ENCODE measurements at regions not wholly inside any gene's neighbourhood (a gene's known extent, or its start where the extent isn't known, plus 50 kb on each side); places are given as distances from the start of the nearest gene placed in this dataset.
"Not testable (repeated sequence)": the region's sequence is repeated elsewhere in the genome, so short reads cannot be mapped to it uniquely, and the experiment has no call there.

GRCh38 chr16:18263046-18263445, 73.5 kb downstream of the NPIPA8 start:
- not testable (repeated sequence) for DNase-seq

DNA sequence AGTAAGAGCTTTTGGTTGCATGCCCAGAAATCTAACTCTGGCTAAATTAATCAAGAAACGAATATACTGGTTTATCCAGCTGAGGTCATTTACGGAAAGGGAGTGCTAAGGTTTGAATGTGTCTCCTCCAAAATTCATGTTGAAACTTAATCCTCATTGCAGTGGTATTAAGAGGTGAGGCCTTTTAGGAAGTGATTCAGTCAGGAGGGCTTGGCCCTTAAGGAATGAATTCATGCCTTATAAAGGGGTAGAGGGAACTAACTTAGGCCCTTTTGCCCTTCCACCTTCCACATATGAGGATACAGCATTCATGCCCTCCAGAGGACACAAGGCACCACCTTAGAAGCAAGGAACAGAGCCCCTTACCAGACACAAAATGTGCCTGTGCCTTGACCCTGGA, 74.7 kb downstream of the NPIPA8 start:
- DNase-seq = not testable (repeated sequence)

DNA sequence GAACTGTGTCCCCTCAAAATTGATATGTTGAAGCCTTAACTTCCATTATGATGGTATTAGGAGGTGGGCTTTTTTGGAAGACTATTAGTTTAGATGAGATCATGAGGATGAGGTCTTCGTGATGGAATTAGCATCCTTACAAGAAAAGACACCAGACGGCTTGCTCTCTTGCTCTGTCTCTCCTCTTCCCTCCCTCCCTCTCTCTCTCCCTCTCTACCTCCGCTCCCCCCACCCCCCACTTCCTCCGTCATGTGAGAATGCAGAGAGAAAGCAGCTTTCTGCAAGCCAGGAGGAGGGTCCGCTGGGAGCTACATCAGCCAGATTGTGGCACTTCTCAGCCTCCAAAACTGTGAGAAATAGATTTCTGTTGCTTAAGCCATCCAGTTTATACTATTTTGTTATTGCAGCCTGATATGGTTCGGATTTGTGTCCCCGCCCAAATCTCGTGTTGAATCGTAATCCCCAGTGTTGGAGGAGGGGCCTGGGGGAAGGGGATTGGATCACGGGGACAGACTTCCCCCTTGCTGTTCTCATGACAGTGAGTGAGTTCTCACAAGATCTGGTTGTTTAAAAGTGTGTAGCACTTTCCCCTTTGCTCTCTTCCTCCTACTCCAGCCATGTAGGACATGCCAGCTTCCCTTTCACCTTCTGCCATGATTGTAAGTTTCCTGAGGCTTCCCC, 76.9 kb downstream of the NPIPA8 start:
- DNase-seq = not testable (repeated sequence)

- not testable (repeated sequence) for DNase-seq
These were observed 83.6 kb downstream of the NPIPA8 start for GRCh38 chr16:18252943-18253342.

- DNase-seq = not testable (repeated sequence)
These were observed 106.0 kb downstream of the NPIPA8 start for GRCh38 chr16:18230505-18230904.

DNA sequence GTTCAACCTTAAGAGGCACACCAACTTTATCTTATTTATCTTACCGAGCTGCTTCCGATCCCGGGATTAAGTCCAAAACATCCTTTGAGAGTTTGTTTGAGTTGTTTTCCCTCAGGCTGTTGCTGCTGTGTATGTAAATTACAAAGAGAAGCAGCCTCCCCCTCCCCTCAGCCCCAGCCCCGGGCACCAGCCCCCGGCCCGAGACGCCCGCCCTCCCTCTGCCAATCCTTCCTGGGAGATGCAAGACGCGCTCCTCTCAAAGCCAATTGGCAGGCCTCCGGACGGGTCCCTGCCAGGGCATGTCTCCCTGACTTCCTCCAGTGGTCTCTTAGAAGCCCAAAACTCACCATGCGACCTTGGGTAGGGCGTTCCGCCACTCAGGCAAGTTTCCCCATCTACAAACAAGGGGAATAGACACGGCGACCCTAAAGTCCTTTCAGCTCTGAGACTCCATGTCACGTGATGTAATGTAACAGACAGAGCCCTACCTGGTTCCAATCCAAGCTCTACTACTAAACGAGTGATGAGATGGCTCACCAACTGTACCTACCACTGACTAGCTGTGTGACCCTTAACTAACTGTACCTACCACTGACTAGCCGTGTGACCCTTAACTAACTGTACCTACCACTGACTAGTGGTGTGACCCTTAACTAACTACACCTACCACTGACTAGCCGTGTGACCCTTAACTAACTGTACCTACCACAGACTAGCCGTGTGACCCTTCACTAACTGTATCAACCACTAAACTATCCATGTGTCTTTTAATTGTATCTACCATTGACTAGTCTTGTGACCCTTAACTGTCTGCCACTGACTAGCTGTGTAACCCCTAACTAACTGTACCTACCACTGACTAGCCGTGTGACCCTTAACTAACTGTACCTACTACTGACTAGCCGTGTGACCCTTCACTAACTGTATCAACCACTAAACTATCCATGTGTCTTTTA, 114.2 kb downstream of the NPIPA8 start:
- not testable (repeated sequence) for DNase-seq

- DNase-seq = not testable (repeated sequence)
These were observed 118.8 kb downstream of the NPIPA8 start for GRCh38 chr16:18217741-18218140.

GRCh38 chr16:18216814-18217213, 119.7 kb downstream of the NPIPA8 start:
- DNase-seq = not testable (repeated sequence)

GRCh38 chr16:18213810-18214209, 122.7 kb downstream of the NPIPA8 start:
- DNase-seq = not testable (repeated sequence)

GRCh38 chr16:18211505-18211904, 125.0 kb downstream of the NPIPA8 start:
- not testable (repeated sequence) for DNase-seq

- DNase-seq = not testable (repeated sequence)
These were observed 131.8 kb downstream of the NPIPA8 start for GRCh38 chr16:18204786-18205185.

DNA sequence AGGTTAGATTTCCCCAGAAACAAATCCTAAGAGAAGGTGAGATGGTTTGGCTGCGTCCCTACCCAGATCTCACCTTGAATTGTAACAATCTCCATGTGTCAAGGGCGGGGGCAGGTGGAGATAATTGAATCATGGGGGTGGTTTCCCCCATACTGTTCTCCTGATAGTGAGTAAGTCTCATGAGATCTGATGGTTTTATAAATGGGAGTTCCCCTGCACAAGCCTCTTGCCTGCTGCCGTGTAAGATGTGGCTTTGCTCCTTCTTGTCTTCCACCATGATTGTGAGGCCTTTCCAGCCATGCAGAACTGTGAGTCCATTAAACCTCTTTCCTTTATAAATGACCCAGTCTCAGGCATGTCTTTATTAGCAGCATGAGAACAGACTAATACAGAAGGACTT, 132.2 kb downstream of the NPIPA8 start:
- not testable (repeated sequence) for DNase-seq

GRCh38 chr16:18201511-18201910, 135.0 kb downstream of the NPIPA8 start:
- not testable (repeated sequence) for DNase-seq

GRCh38 chr16:18192389-18192788, 144.1 kb downstream of the NPIPA8 start:
- DNase-seq = not testable (repeated sequence)

DNA sequence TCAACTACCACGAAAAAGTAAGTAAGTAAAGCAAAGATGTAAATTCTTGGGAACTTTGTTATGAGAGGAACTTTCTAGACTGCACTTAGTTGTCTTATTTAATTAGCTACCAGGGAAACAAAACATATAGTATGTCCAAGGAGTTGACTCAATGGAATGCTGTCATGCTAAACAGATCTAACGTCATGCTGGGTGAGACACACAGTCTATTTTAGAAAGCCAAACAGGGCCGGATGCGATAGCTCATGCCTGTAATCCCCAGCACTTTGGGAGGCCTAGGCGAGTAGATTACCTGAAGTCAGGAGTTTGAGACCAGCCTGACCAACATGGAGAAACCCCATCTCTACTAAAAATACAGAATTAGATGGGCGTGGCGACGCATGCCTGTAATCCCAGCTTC, 146.4 kb downstream of the NPIPA8 start:
- DNase-seq = not testable (repeated sequence)

DNA sequence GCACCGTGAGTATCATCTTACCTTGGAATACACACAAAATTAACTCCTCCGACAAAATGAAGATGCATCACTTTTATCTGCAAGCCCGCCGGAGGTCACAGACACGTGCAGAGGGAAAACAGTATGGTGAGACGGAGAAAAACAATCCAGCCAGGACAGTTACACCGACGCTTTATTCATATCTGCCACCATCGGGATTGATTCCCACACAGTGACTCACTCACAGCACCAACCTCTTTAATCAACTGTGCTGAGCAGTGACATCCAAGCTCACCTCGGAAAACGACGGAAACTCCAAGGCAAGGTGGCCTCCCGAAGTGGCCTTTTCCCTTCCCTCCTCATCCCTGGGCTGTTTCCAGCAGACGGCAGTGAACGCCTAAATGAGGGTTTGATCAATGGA, 151.8 kb downstream of the NPIPA8 start:
- not testable (repeated sequence) for DNase-seq

- not testable (repeated sequence) for DNase-seq
These were observed 155.5 kb downstream of the NPIPA8 start for GRCh38 chr16:18181028-18181427.

- DNase-seq = not testable (repeated sequence)
These were observed 162.5 kb downstream of the NPIPA8 start for GRCh38 chr16:18173945-18174497.

DNA sequence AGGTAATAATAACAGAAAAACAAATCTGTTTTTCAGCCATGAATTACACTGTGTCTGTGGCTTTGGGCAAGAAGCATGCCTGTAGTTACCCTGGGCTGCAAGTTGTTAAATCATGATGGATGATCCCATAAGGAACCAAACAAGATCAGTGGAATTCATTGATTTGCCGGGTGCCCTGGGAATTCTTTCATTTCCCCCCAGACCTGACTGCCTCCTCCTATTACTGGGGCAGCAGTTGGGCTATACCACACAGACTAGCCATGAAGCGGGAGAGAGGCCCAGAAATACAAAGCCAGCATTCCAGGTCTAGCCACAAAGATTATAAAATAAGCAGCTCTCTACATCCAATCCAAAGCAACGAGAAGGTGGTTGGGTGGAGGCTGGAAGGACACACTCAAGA, 174.2 kb downstream of the NPIPA8 start:
- DNase-seq = not testable (repeated sequence)

DNA sequence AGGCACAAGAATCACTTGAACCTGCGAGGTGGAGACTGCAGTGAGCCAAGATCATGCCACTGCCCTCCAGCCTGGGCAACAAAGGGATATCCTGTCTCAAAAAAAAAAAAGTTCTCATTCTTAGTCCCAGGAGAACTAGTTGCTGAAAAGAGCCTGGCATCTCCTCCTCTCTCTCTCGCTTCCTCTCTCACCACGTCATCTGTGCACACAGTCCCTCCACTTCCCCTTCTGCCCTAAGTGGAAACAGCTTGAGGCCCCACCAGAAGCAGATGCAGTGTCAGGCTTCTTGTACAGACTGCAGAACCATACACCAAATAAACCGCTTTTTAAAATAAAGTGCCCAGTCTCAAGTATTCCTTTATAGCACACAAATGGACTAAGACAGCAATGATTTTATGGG, 175.3 kb downstream of the NPIPA8 start:
- not testable (repeated sequence) for DNase-seq

GRCh38 chr16:18159185-18159584, 177.4 kb downstream of the NPIPA8 start:
- DNase-seq = not testable (repeated sequence)

- not testable (repeated sequence) for DNase-seq
These were observed 178.7 kb downstream of the NPIPA8 start for GRCh38 chr16:18157854-18158253.

DNA sequence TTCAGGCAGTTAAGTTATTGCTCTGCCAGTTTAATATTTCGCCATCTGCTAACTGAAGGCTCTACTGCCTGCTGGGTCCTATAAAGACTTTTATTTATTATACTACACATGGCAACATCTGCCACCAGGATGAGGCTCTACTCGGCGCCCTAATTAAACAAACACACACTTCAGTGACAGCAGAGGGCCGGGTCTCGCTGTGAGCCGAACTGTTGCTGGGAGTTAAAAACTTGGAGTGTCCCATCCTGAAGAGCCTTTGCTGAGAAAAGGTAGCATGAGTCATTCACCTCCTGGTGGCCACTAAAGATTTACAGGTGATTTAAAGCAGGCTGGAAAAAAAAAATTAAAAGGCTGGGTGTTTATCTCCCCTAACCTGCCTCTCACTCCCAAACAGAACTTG, 183.7 kb downstream of the NPIPA8 start:
- not testable (repeated sequence) for DNase-seq
